Endothelial cell of hepatic sinusoid (primary cell): ENCODE measurements at regions not wholly inside any gene's neighbourhood (a gene's known extent, or its start where the extent isn't known, plus 50 kb on each side); places are given as distances from the start of the nearest gene placed in this dataset.
"Not testable (repeated sequence)": the region's sequence is repeated elsewhere in the genome, so short reads cannot be mapped to it uniquely, and the experiment has no call there.

ENCODE experiments used
- in situ Hi-C: cut with HindIII; loops from 2 replicates; pipeline ENCODE4 v1.10.0; 2017; ENCODE audit warnings: low sequenced_read_pairs

GRCh38 chr11:8772571-8773519 lies 90.3 kb downstream of the RPL27A start:
- in situ Hi-C loops: no loop called here

- in situ Hi-C loops: no loop called here
These were observed 91.4 kb downstream of the RPL27A start for GRCh38 chr11:8773916-8774539.

GRCh38 chr11:8774916-8775315 lies 92.3 kb downstream of the RPL27A start:
- in situ Hi-C loops: not testable (repeated sequence)

- in situ Hi-C loops: no loop called here
These were observed 92.7 kb downstream of the RPL27A start for GRCh38 chr11:8775332-8775731.

GRCh38 chr11:8775734-8776133 lies 93.1 kb downstream of the RPL27A start:
- in situ Hi-C loops: no loop called here

GRCh38 chr11:8776209-8776608 lies 93.6 kb downstream of the RPL27A start:
- in situ Hi-C loops: no loop called here

GRCh38 chr11:8777907-8778767 lies 95.5 kb downstream of the RPL27A start:
- in situ Hi-C loops: no loop called here

GRCh38 chr11:8779107-8779506 lies 96.5 kb downstream of the RPL27A start:
- in situ Hi-C loops: no loop called here

- in situ Hi-C loops: no loop called here
These were observed 97.1 kb downstream of the RPL27A start for GRCh38 chr11:8779732-8780131.

- in situ Hi-C loops: no loop called here
These were observed 102.4 kb downstream of the RPL27A start for GRCh38 chr11:8784954-8785353.

GRCh38 chr11:8785457-8785856 lies 102.9 kb downstream of the RPL27A start:
- in situ Hi-C loops: no loop called here

GRCh38 chr11:8785998-8786397 lies 103.4 kb downstream of the RPL27A start:
- in situ Hi-C loops: no loop called here

- in situ Hi-C loops: no loop called here
These were observed 104.3 kb downstream of the RPL27A start for GRCh38 chr11:8786933-8787332.

- in situ Hi-C loops: no loop called here
These were observed 104.8 kb downstream of the RPL27A start for GRCh38 chr11:8787372-8787771.

GRCh38 chr11:8788616-8789015 lies 106.0 kb downstream of the RPL27A start:
- in situ Hi-C loops: no loop called here

GRCh38 chr11:8789864-8790263 lies 107.3 kb downstream of the RPL27A start:
- in situ Hi-C loops: no loop called here

- in situ Hi-C loops: no loop called here
These were observed 108.4 kb downstream of the RPL27A start for GRCh38 chr11:8790968-8791367.

GRCh38 chr11:8792710-8793109 lies 110.1 kb downstream of the RPL27A start:
- in situ Hi-C loops: no loop called here

GRCh38 chr11:8793114-8793777 lies 110.7 kb downstream of the RPL27A start:
- in situ Hi-C loops: no loop called here

- in situ Hi-C loops: no loop called here
These were observed 111.5 kb downstream of the RPL27A start for GRCh38 chr11:8794126-8794525.

- in situ Hi-C loops: no loop called here
These were observed 112.1 kb downstream of the RPL27A start for GRCh38 chr11:8794677-8795103.
